ENCODE measurements at regions not wholly inside any gene's neighbourhood (a gene's known extent, or its start where the extent isn't known, plus 50 kb on each side); places are given as distances from the start of the nearest gene placed in this dataset.
"Not testable (repeated sequence)": the region's sequence is repeated elsewhere in the genome, so short reads cannot be mapped to it uniquely, and the experiment has no call there.

GRCh38 chr11:34750692-34751405, 130.0 kb downstream of the EHF start:
- no peak for DNase-seq

- no peak for DNase-seq
These were observed 129.1 kb downstream of the EHF start for GRCh38 chr11:34749666-34750659.

DNA sequence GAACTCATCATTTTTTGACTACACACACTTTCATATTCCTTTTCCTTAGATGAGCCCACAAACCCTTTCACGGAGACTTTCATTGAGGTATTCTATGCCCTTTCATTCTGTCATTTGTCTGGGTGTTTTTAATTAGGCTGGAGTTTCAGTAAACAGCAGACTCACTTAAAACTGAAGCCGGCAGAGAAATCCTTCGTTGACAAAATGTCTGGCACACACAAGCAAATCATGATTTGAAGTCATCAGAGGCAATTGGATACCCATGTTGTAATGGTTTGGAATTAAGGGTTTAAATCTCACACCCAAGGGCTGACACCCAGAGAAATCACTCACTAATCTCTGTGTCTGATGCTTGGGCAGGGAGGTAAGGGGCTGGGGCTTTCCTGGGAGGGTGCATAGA, 127.1 kb downstream of the EHF start:
- no peak for DNase-seq

GRCh38 chr11:34747251-34747650, 126.4 kb downstream of the EHF start:
- no peak for DNase-seq

DNA sequence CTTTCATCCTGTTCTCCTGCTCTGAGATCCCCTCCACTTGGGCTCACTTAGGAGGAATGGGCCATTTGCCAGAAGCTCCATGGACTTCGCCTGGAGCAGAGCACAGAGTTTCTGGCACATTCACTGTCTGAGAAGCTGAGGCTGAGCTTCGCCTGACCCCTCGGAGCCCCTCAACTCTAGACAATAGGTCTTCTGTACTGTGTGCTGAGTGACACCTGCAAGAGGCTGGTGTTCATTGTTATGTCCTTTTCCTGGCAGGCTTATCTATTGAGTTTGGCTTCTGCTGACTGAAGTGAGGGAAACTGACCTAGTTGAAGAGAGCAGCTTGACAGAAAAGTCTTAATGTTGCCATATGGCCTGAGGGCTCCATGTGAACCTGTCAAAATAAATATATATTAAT, 124.3 kb downstream of the EHF start:
- DNase-seq = peak; percentile 22

GRCh38 chr11:34744511-34744910, 123.6 kb downstream of the EHF start:
- no peak for DNase-seq

- no peak for DNase-seq
These were observed 117.3 kb downstream of the EHF start for GRCh38 chr11:34738237-34738636.

DNA sequence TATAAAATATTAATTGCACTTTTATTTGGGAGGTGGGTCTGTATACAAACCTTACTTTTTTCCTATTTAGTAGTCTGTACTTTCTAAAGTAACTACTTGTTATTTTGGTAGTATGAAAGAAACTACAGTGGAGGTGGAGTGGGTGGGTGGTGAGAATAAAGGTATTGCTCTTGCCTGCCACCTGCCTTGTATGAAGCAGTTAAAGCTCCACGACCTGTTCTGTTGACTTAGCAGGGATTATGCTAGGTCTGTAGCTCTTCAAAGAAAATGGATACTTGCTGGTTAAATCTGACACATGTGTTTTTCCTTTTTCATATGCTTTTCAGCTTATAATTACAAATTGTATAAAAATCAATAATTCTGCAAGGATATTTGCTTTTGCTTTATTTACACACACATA, 111.9 kb downstream of the EHF start:
- peak; percentile 9 for DNase-seq

- DNase-seq = no peak
These were observed 110.7 kb downstream of the EHF start for GRCh38 chr11:34731603-34732002.

GRCh38 chr11:34730544-34731295, 109.8 kb downstream of the EHF start:
- no peak for DNase-seq

GRCh38 chr11:34728609-34729008, 107.7 kb downstream of the EHF start:
- DNase-seq = no peak

DNA sequence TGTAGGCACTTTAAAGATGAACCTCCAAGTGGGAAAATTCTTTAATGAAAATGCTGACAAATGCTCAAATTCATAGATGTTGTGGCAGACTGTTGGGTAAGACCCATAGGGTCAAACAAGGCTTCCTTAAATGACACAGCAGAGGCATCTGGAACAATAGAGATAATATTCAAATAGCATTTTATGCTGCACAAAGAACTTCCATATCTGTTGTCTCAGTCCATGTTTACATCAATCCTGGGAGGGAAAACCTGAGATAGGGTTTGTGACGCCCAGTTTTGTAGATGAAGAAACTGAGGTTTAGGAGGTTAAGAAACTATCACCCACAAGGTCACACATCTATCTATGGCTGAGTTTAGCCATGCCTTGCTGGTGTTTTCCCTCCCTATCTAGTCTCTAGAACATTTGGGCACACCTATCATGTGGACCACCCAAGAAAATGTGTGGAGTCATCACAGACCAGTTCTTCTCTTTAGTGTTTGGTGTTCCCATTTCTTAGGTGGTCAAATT, 106.4 kb downstream of the EHF start:
- DNase-seq = no peak

GRCh38 chr11:34724973-34725372, 104.1 kb downstream of the EHF start:
- DNase-seq = no peak

DNA sequence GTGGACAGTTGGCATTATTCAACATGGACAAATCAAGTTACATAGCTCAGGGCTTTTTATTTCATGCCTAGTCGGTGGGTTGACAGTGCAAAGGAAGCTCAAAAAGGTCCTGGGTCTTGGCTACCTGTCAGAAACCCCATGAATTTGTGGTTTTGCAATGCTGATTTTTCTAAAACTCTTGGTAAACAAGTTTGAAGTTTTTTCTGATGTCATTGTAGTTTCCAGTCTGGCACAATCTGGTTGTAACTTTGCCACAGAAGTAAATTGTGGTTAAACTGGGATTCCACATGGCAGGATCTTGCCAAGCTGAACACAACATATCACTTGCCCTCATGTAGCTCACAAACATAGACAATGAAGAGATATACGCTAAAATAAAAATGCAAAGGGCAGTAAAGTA, 100.8 kb downstream of the EHF start:
- no peak for DNase-seq

DNA sequence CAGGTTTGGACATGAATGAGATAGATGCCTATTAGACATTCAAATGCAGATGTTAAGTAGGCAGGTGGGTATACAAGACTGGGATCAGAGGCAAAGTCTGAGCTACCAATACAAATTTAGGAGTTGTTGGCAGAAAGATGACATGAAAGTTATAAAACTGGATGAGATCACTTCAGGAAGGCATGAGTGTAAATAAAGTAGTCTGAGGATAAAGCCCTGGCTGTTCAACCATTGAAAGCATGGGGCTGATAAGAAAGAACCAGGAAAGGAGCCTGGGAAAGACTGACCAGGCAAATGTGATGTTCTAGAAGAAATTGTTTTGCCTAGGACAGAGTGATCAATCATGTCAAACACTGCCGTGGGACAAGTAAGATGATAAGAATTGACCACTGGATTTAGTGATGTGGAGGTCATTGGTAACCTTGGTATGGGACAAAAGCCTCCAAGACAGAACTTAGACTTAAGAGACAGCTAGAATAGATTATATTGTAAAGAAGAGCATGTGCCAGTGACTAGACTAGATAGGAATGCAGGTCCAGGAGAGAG, 98.5 kb downstream of the EHF start:
- no peak for DNase-seq

- not testable (repeated sequence) for DNase-seq
These were observed 92.7 kb downstream of the EHF start for GRCh38 chr11:34713631-34714030.

All from NCI-H2029 (cell line).